HepG2 (cell line): ENCODE measurements at regions not wholly inside any gene's neighbourhood (a gene's known extent, or its start where the extent isn't known, plus 50 kb on each side); places are given as distances from the start of the nearest gene placed in this dataset.

Experiments used
- ATAC-seq: fragments of 200-7000 bp; cut with Tn5 transposase; 3 replicates; pipeline ENCODE4 v1.9.1; 2020; ENCODE audit warnings: mild to moderate bottlenecking, moderate library complexity
- BruUV-seq: library from RNA; stranded (reverse); fragments of 400-500 nt; replicated peaks from 2 replicates; lab custom pipeline; 2021; lab: Mats Ljungman, UMichigan
- CTCF ChIA-PET: fragments of 300-600 bp; formaldehyde crosslinking; extraction: SDS; loops from one replicate; lab custom pipeline; 2021; ENCODE audit warnings: low total read pairs, inconsistent platforms, low intra/inter-chr PET ratio; lab: Yijun Ruan, JAX
- POLR2A ChIA-PET: fragments of 350-600 bp; sonication (Branson Sonifier 250); formaldehyde crosslinking; loops from one replicate; lab custom pipeline; 2020; ENCODE audit warnings: antibody characterized with exemption, inconsistent platforms; lab: Yijun Ruan, JAX
- DNase-seq: peaks from one replicate; pipeline ENCODE4 v3.0.0-alpha.2; 2015; ENCODE audit warnings: low spot score
- FAIRE-seq: peaks from 3 replicates; lab custom pipeline; 2011; peaks lifted over from hg19 to GRCh38; lab: Jason Lieb, UNC
- H2AFZ ChIP-seq: one replicate; pipeline ENCODE4 v1.6.1; 2011; ENCODE audit warnings: low read length, inconsistent platforms
- H3K27ac ChIP-seq: fragments of 300-600 bp; 3 replicates; pipeline ENCODE4 v1.8.0; 2011; ENCODE audit warnings: mixed run types, mild to moderate bottlenecking, mixed read lengths, low read length, inconsistent platforms; ENCODE audit not compliant: insufficient read depth; ENCODE audit errors: extremely low read length
- H3K27me3 ChIP-seq, 2 experiments: fragments of 200-600 bp in 1 of 2; 2 replicates in 1 of 2; 3 replicates in 1 of 2; pipeline versions ENCODE4 v1.6.0 to v1.8.0; 2011; ENCODE audit warnings: low read length in 2 of 2, mild to moderate bottlenecking in 2 of 2, moderate library complexity in 2 of 2, inconsistent platforms in 1 of 2; ENCODE audit not compliant: insufficient read depth in 2 of 2, control insufficient read depth in 1 of 2
- H3K36me3 ChIP-seq, 2 experiments: fragments of 200-600 bp in 1 of 2; replicated peaks in 1 of 2; 2 replicates in 1 of 2; 3 replicates in 1 of 2; pipeline versions ENCODE4 v1.5.1 to v1.8.0; 2011; ENCODE audit warnings: low read length in 2 of 2, inconsistent platforms in 1 of 2; ENCODE audit not compliant: insufficient read depth in 2 of 2, control insufficient read depth in 1 of 2
- H3K4me1 ChIP-seq: 2 replicates; pipeline ENCODE4 v1.5.1; 2012; ENCODE audit warnings: low read length, inconsistent platforms; ENCODE audit not compliant: insufficient read depth
- H3K4me2 ChIP-seq: 2 replicates; pipeline ENCODE4 v1.6.0; 2011; ENCODE audit warnings: low read depth, low read length, inconsistent platforms
- H3K4me3 ChIP-seq, 3 experiments: fragments of 200-600 bp in 1 of 3; sonication (generic), shearing (Covaris generic) in 1 of 3; replicated peaks in 1 of 3; 2 replicates each; pipeline ENCODE4 v1.5.1; 2011 to 2016; ENCODE audit warnings: low read length in 3 of 3, inconsistent platforms in 2 of 3, low read depth in 2 of 3, mild to moderate bottlenecking in 2 of 3, control low read depth in 1 of 3, mixed read lengths in 1 of 3; ENCODE audit not compliant: insufficient read depth in 1 of 3
- H3K79me2 ChIP-seq: one replicate; pipeline ENCODE4 v1.6.1; 2011; ENCODE audit warnings: low read length, inconsistent platforms; ENCODE audit not compliant: insufficient read depth
- H3K9ac ChIP-seq: 2 replicates; pipeline ENCODE4 v1.6.0; 2011; ENCODE audit warnings: mild to moderate bottlenecking, low read depth, low read length, inconsistent platforms; ENCODE audit not compliant: insufficient read depth
- H3K9me3 ChIP-seq: 2 replicates; pipeline ENCODE4 v1.5.1; 2012; ENCODE audit warnings: mild to moderate bottlenecking, low read length
- H4K20me1 ChIP-seq: 2 replicates; pipeline ENCODE4 v1.6.0; 2011; ENCODE audit warnings: inconsistent platforms, mild to moderate bottlenecking, low read length, moderate library complexity; ENCODE audit not compliant: insufficient read depth
- ARID4A ChIP-seq: sonication (generic); formaldehyde crosslinking; IDR thresholded peaks from 2 replicates; pipeline ENCODE4 v1.5.0; 2020; ENCODE audit warnings: mild to moderate bottlenecking, missing genetic modification reagents, borderline replicate concordance
- CREB1 ChIP-seq, 2 experiments: fragments of 450-650 bp in 1 of 2; IDR thresholded peaks; 2 replicates each; pipeline ENCODE4 v1.6.1; 2016 to 2017; ENCODE audit warnings: control low read depth in 1 of 2, mild to moderate bottlenecking in 1 of 2, missing compliant biosample characterization in 1 of 2, missing genetic modification characterization in 1 of 2
- KDM4B ChIP-seq: sonication (generic); formaldehyde crosslinking; IDR thresholded peaks from 2 replicates; pipeline ENCODE4 v1.4.0; 2020; ENCODE audit warnings: missing genetic modification reagents
- KDM6A ChIP-seq: IDR thresholded peaks from 2 replicates; pipeline ENCODE4 v1.6.1; 2016; ENCODE audit warnings: low read depth
- MIER3 ChIP-seq: IDR thresholded peaks from 2 replicates; pipeline ENCODE4 v1.6.1; 2016; ENCODE audit warnings: missing compliant biosample characterization, borderline replicate concordance
- NCOA5 ChIP-seq: sonication (generic); formaldehyde crosslinking; IDR thresholded peaks from 2 replicates; pipeline ENCODE4 v1.4.0; 2020; ENCODE audit warnings: missing genetic modification reagents
- PPARG ChIP-seq: conservative IDR thresholded peaks from 2 replicates; pipeline ENCODE4 v1.6.1; 2016; ENCODE audit warnings: missing biosample characterization, missing genetic modification reagents
- SAP130 ChIP-seq: IDR thresholded peaks from 2 replicates; pipeline ENCODE4 v1.6.1; 2016; ENCODE audit warnings: low read depth
- SOX13 ChIP-seq, 3 experiments: fragments of 450-650 bp in 1 of 3; sonication (generic) in 1 of 3; formaldehyde crosslinking in 1 of 3; IDR thresholded peaks in 2 of 3; conservative IDR thresholded peaks in 1 of 3; 2 replicates each; pipeline versions ENCODE4 v1.5.0 to v1.6.1; 2016 to 2020; ENCODE audit warnings: antibody characterized with exemption in 1 of 3, mild to moderate bottlenecking in 1 of 3, missing compliant biosample characterization in 1 of 3, missing genetic modification reagents in 1 of 3, moderate library complexity in 1 of 3
- SP2 ChIP-seq: sonication (generic); formaldehyde crosslinking; IDR thresholded peaks from 2 replicates; pipeline ENCODE4 v1.5.1; 2020; ENCODE audit warnings: mild to moderate bottlenecking, missing genetic modification reagents
- ZBTB21 ChIP-seq: sonication (generic); formaldehyde crosslinking; IDR thresholded peaks from 2 replicates; pipeline ENCODE4 v1.4.0; 2020; ENCODE audit warnings: missing genetic modification reagents
- ZNF101 ChIP-seq: sonication (generic); formaldehyde crosslinking; IDR thresholded peaks from 2 replicates; pipeline ENCODE4 v1.4.0; 2020; ENCODE audit warnings: mild to moderate bottlenecking, low read depth, missing genetic modification reagents, borderline replicate concordance
- ZNF253 ChIP-seq: sonication (generic); formaldehyde crosslinking; IDR thresholded peaks from 2 replicates; pipeline ENCODE4 v1.8.0; 2022; ENCODE audit warnings: mild to moderate bottlenecking, missing genetic modification reagents, borderline replicate concordance
- ZNF552 ChIP-seq: sonication (generic); formaldehyde crosslinking; IDR thresholded peaks from 2 replicates; pipeline ENCODE4 v1.9.0; 2022; ENCODE audit warnings: missing genetic modification reagents, mild to moderate bottlenecking, borderline replicate concordance
- WGBS: methylation state at CpG from one replicate; pipeline ENCODE4 v1.1.6; 2017; ENCODE audit warnings: low lambda C conversion rate; 5-methylcytosine and 5-hydroxymethylcytosine counted together
- in situ Hi-C: cut with HindIII; loops from 2 replicates; pipeline ENCODE4 v1.10.0; 2017; ENCODE audit warnings: low pct_unique_long_range_greater_than_20kb; ENCODE audit not compliant: extremely low pct_ligation_motif_present
- intact Hi-C: fragments of 100-400 bp; cut with micrococcal nuclease; formaldehyde crosslinking; loops from one replicate; pipeline ENCODE4 v1.10.0; 2022; ENCODE audit not compliant: unreplicated experiment

GRCh38 chr11:26201411-26201810 is 130.5 kb upstream of the ANO3 start:
- 0% methylated on average over 2 of the region's 2 CpGs for WGBS
- Histone ChIP-seq H3K4me2 (no peak overlapping the region), H3K9me3 (no peaks in the 10 kb centered on the region), H3K27me3 (no peaks in the 10 kb centered on the region; a peak in 1 of 5 replicates), H4K20me1 (no peaks in the 10 kb centered on the region), H3K27ac (no peak overlapping the region), H3K9ac (no peak overlapping the region), H3K4me3 (no peak overlapping the region), H3K79me2 (no peaks in the 10 kb centered on the region), H3K36me3 (no peaks in the 10 kb centered on the region), H3K4me1 (no peaks in the 10 kb centered on the region), H2AFZ (no peak overlapping the region)
- intact Hi-C loops, result no loop called here
- ATAC-seq (no peak), DNase-seq (no peak), FAIRE-seq (no peak)
- CTCF ChIA-PET, result no interaction called here
- in situ Hi-C loops, result no loop called here
- POLR2A ChIA-PET, result no interaction called here
- no TSS peak for BruUV-seq
- TF ChIP-seq ZNF101 (no peak), ARID4A (CRISPR knock-in tag) (no peak), SOX13 (IDR thresholded peaks at IDR 0.05) (no peak), SOX13 (CRISPR knock-in tag; conservative IDR thresholded peaks at IDR 0.05 in 1 of 2, IDR thresholded peaks at IDR 0.05 in 1 of 2) (no peak)

GRCh38 chr11:26202754-26203153 is 129.2 kb upstream of the ANO3 start:
- Histone ChIP-seq H3K4me2 (no peak overlapping the region), H4K20me1 (no peaks in the 10 kb centered on the region), H2AFZ (no peak overlapping the region), H3K9ac (no peak overlapping the region), H3K4me3 (no peak overlapping the region), H3K27me3 (no peaks in the 10 kb centered on the region; a peak in 1 of 5 replicates), H3K4me1 (no peaks in the 10 kb centered on the region), H3K79me2 (no peaks in the 10 kb centered on the region), H3K36me3 (no peaks in the 10 kb centered on the region), H3K27ac (no peak overlapping the region), H3K9me3 (no peaks in the 10 kb centered on the region)
- DNase-seq (no peak), ATAC-seq (no peak), FAIRE-seq (no peak)
- WGBS, result 56% methylated on average over 2 of the region's 2 CpGs
- ChIA-PET POLR2A (no interaction called here), CTCF (no interaction called here)
- intact Hi-C loops (no loop called here), in situ Hi-C loops (no loop called here)
- no TSS peak for BruUV-seq
- TF ChIP-seq PPARG (CRISPR knock-in tag) (no peak), SAP130 (CRISPR knock-in tag) (no peak), SP2 (CRISPR knock-in tag) (no peak), CREB1 (IDR thresholded peaks at IDR 0.05) (no peak), CREB1 (CRISPR knock-in tag; IDR thresholded peaks at IDR 0.05) (no peak), ZNF552 (CRISPR knock-in tag) (no peak), MIER3 (CRISPR knock-in tag) (no peak), ZBTB21 (CRISPR knock-in tag) (no peak), ZNF253 (CRISPR knock-in tag) (no peak), KDM4B (no peak), NCOA5 (CRISPR knock-in tag) (no peak), KDM6A (CRISPR knock-in tag) (no peak)
